ENCODE measurements at regions not wholly inside any gene's neighbourhood (a gene's known extent, or its start where the extent isn't known, plus 50 kb on each side); places are given as distances from the start of the nearest gene placed in this dataset.

GRCh38 chr1:81170721-81171120 lies 630.0 kb upstream of the ADGRL2 start:
- DNase-seq (ENCODE audit: low spot score) = no peak
- intact Hi-C loops (cut with DNase I) = no loop called here

DNA sequence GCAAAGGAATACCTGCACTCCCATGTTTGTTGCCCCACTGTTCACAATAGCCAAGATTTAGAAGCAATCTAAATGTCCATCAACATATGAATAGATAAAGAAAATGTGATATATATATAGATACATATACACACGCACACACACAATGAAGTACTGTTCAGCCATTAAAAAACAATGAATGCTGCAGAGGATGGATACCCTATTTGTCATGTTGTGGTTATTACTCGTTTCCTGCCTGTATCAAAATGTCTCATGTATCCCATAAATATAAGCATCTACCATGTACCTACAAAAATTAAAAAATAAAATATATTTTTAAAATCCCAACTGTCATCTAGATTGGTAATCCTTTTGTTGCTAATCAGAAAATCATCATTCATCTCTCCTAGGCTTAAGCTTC lies 634.8 kb upstream of the ADGRL2 start:
- no peak for DNase-seq (ENCODE audit: low spot score)

GRCh38 chr1:81160696-81161095 lies 640.0 kb upstream of the ADGRL2 start:
- intact Hi-C loops (cut with DNase I) = no loop called here
- no peak for DNase-seq (ENCODE audit: low spot score)

More for the DNA sequence above, 634.8 kb upstream of the ADGRL2 start:
- intact Hi-C loops (cut with DNase I) = no loop called here

DNA sequence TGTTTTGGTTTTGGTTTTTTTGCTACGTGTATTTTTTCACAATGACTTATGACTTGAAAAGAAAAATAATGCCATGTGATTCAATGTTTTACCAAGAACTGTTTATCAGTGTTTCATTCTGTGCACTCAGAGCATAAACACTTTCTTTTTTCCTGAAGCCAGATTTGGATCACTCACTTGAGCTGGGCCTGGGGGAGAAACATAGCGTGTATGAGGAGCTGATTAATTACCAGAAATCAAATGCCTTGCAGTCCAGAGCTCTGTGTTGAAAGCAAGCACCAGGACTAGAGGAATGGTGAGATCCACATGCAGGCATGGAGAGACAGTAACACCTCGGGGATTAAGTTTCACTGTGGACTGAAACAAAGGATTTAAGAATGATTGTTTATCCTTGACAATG lies 642.1 kb upstream of the ADGRL2 start:
- intact Hi-C loops (cut with DNase I) = no loop called here
- DNase-seq (ENCODE audit: low spot score) = no peak

DNA sequence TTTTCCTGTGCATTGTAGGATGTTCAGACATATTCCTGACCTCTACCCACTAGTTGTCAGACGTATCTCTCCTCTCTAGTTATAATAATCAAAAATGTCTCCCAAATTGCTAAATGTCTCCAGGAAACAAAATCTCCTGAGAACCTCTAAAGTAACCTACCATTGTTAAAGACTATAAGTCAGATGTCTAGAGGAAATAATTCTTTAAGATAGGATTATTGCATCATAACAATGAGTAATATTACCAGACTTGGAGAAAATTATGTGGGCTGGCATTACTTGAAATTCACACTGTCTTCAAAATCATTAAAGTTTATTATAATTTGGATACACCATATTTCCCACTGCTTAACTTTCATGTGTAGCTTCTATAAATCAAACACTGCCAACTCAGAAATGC lies 643.0 kb upstream of the ADGRL2 start:
- intact Hi-C loops (cut with DNase I) = no loop called here
- no peak for DNase-seq (ENCODE audit: low spot score)

DNA sequence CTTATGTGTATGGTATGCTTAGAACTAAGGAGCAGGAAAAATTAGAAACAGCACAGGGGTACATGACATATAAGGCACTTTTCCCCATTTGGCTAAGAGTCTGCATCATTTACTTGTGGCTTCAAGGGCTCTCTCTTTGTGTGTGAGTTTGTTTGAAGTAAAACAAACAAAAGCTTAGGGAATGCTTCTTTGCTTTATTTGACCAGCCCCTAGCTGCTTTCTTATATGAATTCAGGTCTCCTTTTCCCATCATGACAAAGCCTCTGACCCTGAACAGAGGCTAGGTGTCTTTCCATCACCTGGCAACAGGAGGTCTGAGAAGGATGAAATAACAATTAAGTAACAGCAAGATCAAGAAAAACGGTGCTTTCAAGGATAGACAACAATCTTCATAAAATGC lies 643.8 kb upstream of the ADGRL2 start:
- intact Hi-C loops (cut with DNase I) = no loop called here
- DNase-seq (ENCODE audit: low spot score) = no peak

- intact Hi-C loops (cut with DNase I) = no loop called here
- DNase-seq (ENCODE audit: low spot score) = no peak
Observed at GRCh38 chr1:81155131-81155530, 645.6 kb upstream of the ADGRL2 start.

GRCh38 chr1:81151206-81151605 lies 649.5 kb upstream of the ADGRL2 start:
- DNase-seq (ENCODE audit: low spot score) = no peak
- intact Hi-C loops (cut with DNase I) = no loop called here

DNA sequence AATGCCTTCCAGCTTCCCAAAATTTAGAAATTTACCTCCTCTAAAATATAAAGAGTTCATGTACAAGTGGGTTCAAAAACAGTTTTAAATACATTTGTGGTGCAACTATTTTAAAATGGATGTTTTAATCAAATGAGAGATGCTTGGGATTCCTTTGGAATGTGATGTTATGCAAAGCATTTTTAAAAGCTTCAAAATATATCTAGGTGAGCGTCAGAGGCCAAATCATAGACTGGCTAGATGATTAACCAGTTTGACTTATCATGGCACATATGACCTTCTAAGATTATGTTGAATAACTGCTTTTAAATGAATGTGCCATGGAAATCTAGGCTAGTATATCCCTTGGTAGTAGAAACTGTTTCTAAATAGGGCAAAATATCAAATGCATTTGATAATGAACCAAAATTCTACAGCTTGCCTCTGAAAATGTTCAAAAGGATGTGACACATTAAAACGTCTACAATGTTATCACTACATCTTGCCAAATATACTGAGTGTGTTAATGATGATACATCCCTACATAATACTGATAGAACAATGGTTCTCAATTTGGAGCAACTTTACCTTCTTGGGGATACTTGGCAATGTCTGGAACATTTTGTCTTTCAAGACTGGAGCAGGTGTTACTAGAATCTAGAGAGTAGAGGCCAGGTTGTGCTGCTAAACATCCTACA lies 650.9 kb upstream of the ADGRL2 start:
- no peak for DNase-seq (ENCODE audit: low spot score)
- intact Hi-C loops (cut with DNase I) = no loop called here

GRCh38 chr1:81144240-81144825 lies 656.4 kb upstream of the ADGRL2 start:
- DNase-seq (ENCODE audit: low spot score) = no peak
- intact Hi-C loops (cut with DNase I) = no loop called here

DNA sequence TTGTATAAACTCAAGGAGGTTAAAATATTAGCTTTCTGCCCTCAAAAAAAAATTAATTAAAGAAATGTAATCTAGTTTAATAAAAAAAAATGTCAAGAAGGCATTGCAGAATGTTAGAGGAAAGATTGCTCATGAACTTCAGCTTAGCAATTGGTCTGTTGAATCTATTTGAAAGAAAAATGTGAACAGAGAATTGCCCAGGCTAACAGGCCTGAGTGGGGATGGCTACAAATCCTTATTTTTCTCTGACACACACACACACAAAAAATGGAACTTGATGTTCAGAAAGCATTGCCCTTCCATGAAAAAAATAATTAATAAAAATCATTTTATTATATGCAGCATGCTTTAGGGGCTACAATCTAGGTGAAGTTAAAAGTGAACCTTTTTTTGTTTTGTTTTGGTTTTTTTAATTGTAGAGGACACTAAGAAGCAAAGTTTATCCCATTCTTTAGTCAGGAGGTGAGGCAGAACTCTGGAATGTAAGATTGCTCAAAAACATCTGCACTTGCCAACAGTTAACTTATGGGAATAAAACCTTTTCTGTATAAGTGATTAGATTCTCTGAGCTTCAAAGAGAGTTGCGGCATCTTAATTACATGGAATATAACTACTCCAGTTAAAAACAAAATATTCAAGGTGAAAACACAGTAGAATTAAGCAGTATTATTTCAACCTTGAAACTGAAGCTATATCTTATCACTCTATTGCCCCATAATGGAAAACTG lies 658.5 kb upstream of the ADGRL2 start:
- no peak for DNase-seq (ENCODE audit: low spot score)
- intact Hi-C loops (cut with DNase I) = no loop called here

DNA sequence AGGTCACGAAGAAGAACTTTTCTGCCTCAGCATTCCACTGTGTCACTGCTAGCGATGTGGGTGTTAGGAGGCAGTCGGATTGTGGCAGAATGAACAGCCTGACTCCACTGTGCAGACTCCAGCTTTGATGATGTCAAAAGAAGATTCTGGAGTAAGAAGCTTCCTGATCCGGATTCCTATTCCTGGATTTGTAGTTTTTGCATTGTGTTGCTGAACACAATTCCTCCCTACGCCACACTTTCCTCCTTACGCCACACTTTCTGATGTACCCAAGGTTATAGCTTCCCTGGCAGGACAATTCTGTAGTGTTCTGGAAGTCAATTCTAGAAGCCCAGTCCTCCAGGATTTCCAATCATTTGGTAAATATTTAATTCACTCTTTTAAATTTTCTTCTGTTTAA lies 665.2 kb upstream of the ADGRL2 start:
- no peak for DNase-seq (ENCODE audit: low spot score)
- intact Hi-C loops (cut with DNase I) = no loop called here

DNA sequence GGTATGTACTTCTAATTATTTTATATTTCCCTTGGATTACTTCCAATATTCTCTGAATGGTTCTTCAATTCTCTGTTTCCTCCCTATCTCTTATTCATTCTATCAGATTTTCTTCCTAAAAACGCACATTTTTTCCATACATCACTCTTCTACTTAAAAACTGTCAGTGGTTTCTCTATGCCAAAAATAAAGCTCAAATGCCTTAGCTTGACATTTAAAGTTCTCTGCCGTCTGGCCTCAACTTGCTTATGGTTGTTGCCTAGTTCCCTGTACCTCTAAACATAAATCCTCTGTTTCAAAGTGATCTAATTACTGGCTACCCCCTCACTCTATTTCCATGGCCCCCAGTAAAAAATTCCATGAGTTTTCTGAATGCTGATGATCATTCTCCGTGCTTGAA lies 671.0 kb upstream of the ADGRL2 start:
- no peak for DNase-seq (ENCODE audit: low spot score)
- intact Hi-C loops (cut with DNase I) = no loop called here

- intact Hi-C loops (cut with DNase I) = no loop called here
- DNase-seq (ENCODE audit: low spot score) = no peak
Observed at GRCh38 chr1:81129366-81129765, 671.4 kb upstream of the ADGRL2 start.

DNA sequence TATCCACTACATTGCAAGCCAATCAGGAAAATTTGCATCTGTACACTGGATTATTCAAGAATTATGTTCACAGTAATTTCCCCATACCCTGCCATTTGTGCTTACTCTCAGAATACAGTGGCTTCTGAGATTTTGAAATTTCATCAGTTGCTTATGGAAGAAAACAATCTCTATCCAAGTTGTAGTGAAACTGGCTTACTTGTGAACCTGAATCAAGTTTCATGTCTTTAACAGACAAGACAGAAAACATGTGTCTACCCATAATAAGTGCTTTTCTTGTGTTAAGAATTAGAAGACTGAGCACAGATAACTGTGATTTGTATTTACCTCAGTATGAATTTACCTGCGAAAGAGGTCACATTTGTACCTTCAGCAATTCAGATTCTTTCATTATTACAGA lies 672.7 kb upstream of the ADGRL2 start:
- intact Hi-C loops (cut with DNase I) = no loop called here

GRCh38 chr1:81126989-81127581 lies 673.6 kb upstream of the ADGRL2 start:
- no peak for DNase-seq (ENCODE audit: low spot score)
- intact Hi-C loops (cut with DNase I) = no loop called here

More for the DNA sequence above, 672.7 kb upstream of the ADGRL2 start:
- no peak for DNase-seq (ENCODE audit: low spot score)

GRCh38 chr1:81125672-81126071 lies 675.1 kb upstream of the ADGRL2 start:
- DNase-seq (ENCODE audit: low spot score) = no peak
- intact Hi-C loops (cut with DNase I) = no loop called here

DNA sequence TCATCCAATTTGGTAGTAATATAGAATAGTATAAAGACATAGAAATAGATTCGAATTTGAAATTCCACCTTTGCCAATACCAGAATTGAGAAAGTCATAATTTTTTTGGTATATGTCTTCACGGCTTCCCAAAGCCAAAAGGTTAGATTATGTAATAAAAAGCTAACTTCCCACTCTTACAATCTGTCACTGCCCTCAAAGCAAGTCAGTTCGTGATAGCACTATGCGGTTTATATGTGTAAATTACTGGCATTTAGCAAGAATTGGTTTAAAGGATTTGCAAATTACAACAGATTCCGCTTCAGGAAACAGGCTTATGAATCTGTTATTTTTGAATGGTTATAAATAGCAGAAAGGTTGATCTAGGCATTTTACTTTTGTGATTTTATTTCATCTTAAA lies 679.4 kb upstream of the ADGRL2 start:
- DNase-seq (ENCODE audit: low spot score) = no peak
- intact Hi-C loops (cut with DNase I) = no loop called here

DNA sequence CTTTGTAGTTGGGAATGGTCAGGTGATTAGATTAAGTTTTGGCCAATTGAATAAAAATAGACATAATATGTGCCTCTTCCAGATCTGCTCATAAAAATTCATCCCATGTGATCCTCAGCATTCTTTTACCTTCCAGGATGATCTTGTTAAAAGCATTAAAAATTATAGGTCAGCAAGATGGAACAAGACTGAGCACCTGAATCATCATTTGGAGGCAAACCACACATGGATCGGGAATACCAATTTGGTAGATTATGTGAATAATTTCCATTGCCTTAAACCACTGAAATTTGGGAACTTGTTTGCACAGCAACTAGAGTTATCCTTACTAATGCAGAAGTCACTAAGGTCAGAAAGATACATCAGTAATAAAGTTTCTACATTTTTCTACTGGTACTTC lies 681.4 kb upstream of the ADGRL2 start:
- intact Hi-C loops (cut with DNase I) = no loop called here
- DNase-seq (ENCODE audit: low spot score) = no peak

DNA sequence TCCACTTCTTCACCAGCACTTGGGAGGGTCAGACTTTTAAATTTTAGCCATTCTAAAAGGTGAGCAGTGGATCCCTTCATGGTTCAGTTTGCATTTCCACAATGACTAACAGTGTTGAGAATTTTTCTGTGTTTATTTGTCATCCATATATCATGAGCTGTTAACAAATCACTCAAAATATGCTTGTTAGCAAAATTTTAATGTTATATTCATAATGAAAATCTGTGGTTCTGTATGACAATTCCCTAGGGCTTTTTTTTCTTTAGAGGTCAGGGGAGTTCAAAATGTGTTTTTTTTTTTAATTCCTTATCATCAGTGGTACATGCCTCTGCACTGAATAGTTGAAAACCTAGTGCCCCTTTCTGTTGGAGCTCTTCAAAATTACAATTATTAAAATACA lies 682.2 kb upstream of the ADGRL2 start:
- intact Hi-C loops (cut with DNase I) = no loop called here
- DNase-seq (ENCODE audit: low spot score) = no peak

DNA sequence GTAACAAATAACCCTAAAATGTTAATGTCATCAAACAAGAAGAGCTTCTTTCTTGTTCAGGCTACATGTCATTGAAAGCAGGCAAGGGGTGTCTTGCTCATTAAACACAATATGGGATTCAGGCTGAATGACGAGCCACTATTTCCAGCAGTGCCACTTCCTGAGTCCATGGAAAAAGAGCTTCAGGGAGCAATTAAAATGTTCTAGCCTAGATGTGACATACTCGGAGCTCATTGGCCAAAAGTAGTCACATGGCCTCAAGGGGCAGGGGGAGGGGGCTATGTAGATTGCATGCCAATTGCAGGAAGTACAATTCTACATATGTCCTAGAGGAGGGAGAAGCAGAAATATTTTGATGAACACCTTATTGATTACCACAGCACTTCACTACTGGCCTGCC lies 685.3 kb upstream of the ADGRL2 start:
- DNase-seq (ENCODE audit: low spot score) = no peak
- intact Hi-C loops (cut with DNase I) = no loop called here
